PC-3 (cell line): ENCODE measurements at regions not wholly inside any gene's neighbourhood (a gene's known extent, or its start where the extent isn't known, plus 50 kb on each side); places are given as distances from the start of the nearest gene placed in this dataset.

ENCODE experiments used
- ATAC-seq: fragments of 200-7000 bp; cut with Tn5 transposase; 2 replicates; pipeline ENCODE4 v1.9.1; 2020; ENCODE audit warnings: mild to moderate bottlenecking, moderate library complexity
- BruUV-seq: library from RNA; stranded (reverse); fragments of 400-500 nt; replicated peaks from 2 replicates; lab custom pipeline; 2021; lab: Mats Ljungman, UMichigan
- CTCF ChIA-PET: fragments of 300-600 bp; sonication (Branson Sonifier 250); formaldehyde crosslinking; loops from one replicate; lab custom pipeline; 2022; ENCODE audit warnings: antibody characterized with exemption; lab: Charles Lee
- POLR2A ChIA-PET: fragments of 300-600 bp; sonication (Branson Sonifier 250); formaldehyde crosslinking; loops from one replicate; lab custom pipeline; 2022; ENCODE audit warnings: antibody characterized with exemption; ENCODE audit not compliant: unreplicated experiment; lab: Charles Lee
- DNase-seq: peaks from one replicate; pipeline ENCODE4 v3.0.0-alpha.2; 2015
- H2AFZ ChIP-seq: fragments of 300-600 bp; sonication (generic); 2 replicates; pipeline ENCODE4 v1.6.0; 2016; ENCODE audit warnings: antibody characterized with exemption, low read length
- H3F3A ChIP-seq: fragments of 300-600 bp; sonication (generic); one replicate; pipeline ENCODE4 v1.6.0; 2017; ENCODE audit warnings: antibody characterized with exemption, low read length, control low read depth, mild to moderate bottlenecking; ENCODE audit not compliant: unreplicated experiment
- H3K27ac ChIP-seq: fragments of 300-600 bp; sonication (generic); 2 replicates; pipeline ENCODE4 v1.5.1; 2016; ENCODE audit warnings: mild to moderate bottlenecking, low read length
- H3K27me3 ChIP-seq: fragments of 300-600 bp; sonication (generic); 2 replicates; pipeline ENCODE4 v1.6.1; 2016; ENCODE audit warnings: low read length, mixed read lengths
- H3K36me3 ChIP-seq: fragments of 300-600 bp; sonication (generic); 2 replicates; pipeline ENCODE4 v1.6.1; 2016; ENCODE audit warnings: low read depth, mixed run types, low read length, mixed read lengths
- H3K4me1 ChIP-seq: fragments of 300-600 bp; sonication (generic); 2 replicates; pipeline ENCODE4 v1.5.1; 2016; ENCODE audit warnings: low read length; ENCODE audit not compliant: insufficient read depth
- H3K4me2 ChIP-seq: fragments of 300-600 bp; sonication (generic); 2 replicates; pipeline ENCODE4 v1.6.0; 2016; ENCODE audit warnings: low read length
- H3K4me3 ChIP-seq: fragments of 300-600 bp; sonication (generic); 2 replicates; pipeline ENCODE4 v1.5.1; 2016; ENCODE audit warnings: mild to moderate bottlenecking, low read length, mixed read lengths
- H3K79me2 ChIP-seq: fragments of 300-600 bp; sonication (generic); 2 replicates; pipeline ENCODE4 v1.6.1; 2017; ENCODE audit warnings: low read length, mixed read lengths
- H3K9ac ChIP-seq: fragments of 300-600 bp; sonication (generic); 2 replicates; pipeline ENCODE4 v1.6.0; 2016; ENCODE audit warnings: mild to moderate bottlenecking, low read length
- H3K9me2 ChIP-seq: fragments of 300-600 bp; sonication (generic); replicated peaks from 2 replicates; pipeline ENCODE4 v1.6.1; 2016; ENCODE audit warnings: mixed run types, low read length, mixed read lengths
- H3K9me3 ChIP-seq: fragments of 300-600 bp; sonication (generic); 2 replicates; pipeline ENCODE4 v1.6.1; 2016; ENCODE audit warnings: low read length, mixed read lengths
- H4K20me1 ChIP-seq: fragments of 300-600 bp; sonication (generic); 2 replicates; pipeline ENCODE4 v1.6.1; 2016; ENCODE audit warnings: low read length, mixed read lengths
- CTCF ChIP-seq: fragments of 300-600 bp; sonication (generic); conservative IDR thresholded peaks from 2 replicates; pipeline ENCODE4 v1.5.1; 2017; ENCODE audit warnings: antibody characterized with exemption, low read depth, mild to moderate bottlenecking, low read length
- EZH2 ChIP-seq: fragments of 300-600 bp; sonication (generic); IDR thresholded peaks from one replicate; pipeline ENCODE4 v1.6.1; 2017; ENCODE audit warnings: antibody characterized with exemption, mild to moderate bottlenecking, low read length; ENCODE audit not compliant: unreplicated experiment
- EZH2phosphoT487 ChIP-seq: fragments of 300-600 bp; sonication (generic); IDR thresholded peaks from 2 replicates; pipeline ENCODE4 v1.6.1; 2018; ENCODE audit warnings: mild to moderate bottlenecking, antibody characterized with exemption, low read length, borderline replicate concordance
- intact Hi-C: fragments of 100-400 bp; cut with micrococcal nuclease; formaldehyde crosslinking; loops from 2 replicates; pipeline ENCODE4 v1.9.0; 2023

- Histone ChIP-seq H3K4me3 (no peak overlapping the region), H3K36me3 (no peaks in the 10 kb centered on the region), H3K27me3 (no peaks in the 10 kb centered on the region), H3K79me2 (no peaks in the 10 kb centered on the region), H3K4me1 (peaks cover 16% of the 10 kb centered on the region), H2AFZ (no peak overlapping the region), H3K9ac (no peak overlapping the region), H3K27ac (no peak overlapping the region), H3K9me2 (no peaks in the 10 kb centered on the region), H3K9me3 (no peaks in the 10 kb centered on the region), H3K4me2 (no peak overlapping the region), H4K20me1 (no peaks in the 10 kb centered on the region), H3F3A (no peaks in the 10 kb centered on the region)
- TF ChIP-seq EZH2 (no peak), CTCF (no peak), EZH2phosphoT487 (no peak)
- DNase-seq (no peak), ATAC-seq (no peak)
- no TSS peak for BruUV-seq
- intact Hi-C loops, result no loop called here
- ChIA-PET POLR2A (no interaction called here), CTCF (no interaction called here)
These were observed 103.0 kb upstream of the AGAP1 start for GRCh38 chr2:235390816-235391194.

- H4K20me1 ChIP-seq, result no peaks in the 10 kb centered on the region
- no peak overlapping the region for H3K27ac ChIP-seq
- no TSS peak for BruUV-seq
- no peaks in the 10 kb centered on the region for H3K9me3 ChIP-seq
- no peaks in the 10 kb centered on the region for H3K27me3 ChIP-seq
- ChIA-PET POLR2A (no interaction called here), CTCF (no interaction called here)
- no peak overlapping the region for H3K9ac ChIP-seq
- H3K36me3 ChIP-seq, result no peaks in the 10 kb centered on the region
- no peak for TF ChIP-seq EZH2phosphoT487
- no peak for TF ChIP-seq CTCF
- no peak for TF ChIP-seq EZH2
- peaks cover 16% of the 10 kb centered on the region for H3K4me1 ChIP-seq
- ATAC-seq, result no peak
- no peak overlapping the region for H3K4me2 ChIP-seq
- intact Hi-C loops, result no loop called here
- H3F3A ChIP-seq, result no peaks in the 10 kb centered on the region
- no peaks in the 10 kb centered on the region for H3K79me2 ChIP-seq
- DNase-seq, result no peak
- H3K9me2 ChIP-seq, result no peaks in the 10 kb centered on the region
- H3K4me3 ChIP-seq, result no peak overlapping the region
- no peak overlapping the region for H2AFZ ChIP-seq
These were observed 101.8 kb upstream of the AGAP1 start for GRCh38 chr2:235391921-235392615.

GRCh38 chr2:235394278-235394828, 99.5 kb upstream of the AGAP1 start:
- H3K9me3 ChIP-seq, result no peaks in the 10 kb centered on the region
- H3K4me2 ChIP-seq, result peak overlapping the region; percentile 47
- peak; percentile 94 for DNase-seq
- CTCF ChIA-PET, result interaction anchor here (0.6 kb wide), 1 partner anchor 386 kb away, joined by 3 read pairs; no protein-coding TSS in a partner anchor
- no peaks in the 10 kb centered on the region for H4K20me1 ChIP-seq
- no TSS peak for BruUV-seq
- H3K9me2 ChIP-seq, result no peaks in the 10 kb centered on the region
- peak overlapping the region; percentile 87 for H3K27ac ChIP-seq
- H3K36me3 ChIP-seq, result no peaks in the 10 kb centered on the region
- peaks cover 16% of the 10 kb centered on the region for H3K4me1 ChIP-seq
- H3K4me3 ChIP-seq, result 0 out of 2 replicates have a peak overlapping the region, but pooled peaks have one; percentile 20
- peak overlapping the region; percentile 49 for H3K9ac ChIP-seq
- intact Hi-C loops, result no loop called here
- no peak for TF ChIP-seq EZH2phosphoT487
- TF ChIP-seq CTCF, result 0 out of 2 replicates have a peak, but pooled peaks have one; percentile 36
- TF ChIP-seq EZH2, result no peak
- peak overlapping the region; percentile 66 for H2AFZ ChIP-seq
- peak; percentile 95 for ATAC-seq
- H3F3A ChIP-seq, result no peaks in the 10 kb centered on the region
- H3K79me2 ChIP-seq, result no peaks in the 10 kb centered on the region
- no peaks in the 10 kb centered on the region for H3K27me3 ChIP-seq
- POLR2A ChIA-PET, result no interaction called here
